Calu3 (cell line): ENCODE measurements at regions not wholly inside any gene's neighbourhood (a gene's known extent, or its start where the extent isn't known, plus 50 kb on each side); places are given as distances from the start of the nearest gene placed in this dataset.

ENCODE experiments used
- BruUV-seq: library from RNA; stranded (reverse); fragments of 400-500 nt; replicated peaks from 2 replicates; lab custom pipeline; 2021; lab: Mats Ljungman, UMichigan
- CTCF ChIA-PET: fragments of 300-600 bp; sonication (Branson Sonifier 250); formaldehyde crosslinking; loops from one replicate; lab custom pipeline; 2022; ENCODE audit warnings: antibody characterized with exemption; lab: Charles Lee
- DNase-seq: peaks from one replicate; pipeline ENCODE4 v3.0.0; 2022
- H3K27ac Mint-ChIP-seq: one replicate; pipeline ENCODE4 v1.8.0; 2022; ENCODE audit warnings: mixed read lengths; ENCODE audit not compliant: unreplicated experiment
- H3K27me3 Mint-ChIP-seq: one replicate; pipeline ENCODE4 v1.8.0; 2022; ENCODE audit warnings: mixed read lengths; ENCODE audit not compliant: unreplicated experiment
- H3K36me3 Mint-ChIP-seq: one replicate; pipeline ENCODE4 v1.8.0; 2022; ENCODE audit warnings: mild to moderate bottlenecking, moderate library complexity, mixed read lengths; ENCODE audit not compliant: insufficient read depth, unreplicated experiment
- H3K4me1 Mint-ChIP-seq: one replicate; pipeline ENCODE4 v1.8.0; 2022; ENCODE audit warnings: mild to moderate bottlenecking, low read depth, mixed read lengths; ENCODE audit not compliant: unreplicated experiment
- H3K4me3 Mint-ChIP-seq: one replicate; pipeline ENCODE4 v1.8.0; 2022; ENCODE audit warnings: mild to moderate bottlenecking, low read depth, moderate library complexity, mixed read lengths; ENCODE audit not compliant: unreplicated experiment
- H3K9me3 Mint-ChIP-seq: one replicate; pipeline ENCODE4 v1.8.0; 2022; ENCODE audit warnings: low read depth, mixed read lengths; ENCODE audit not compliant: unreplicated experiment
- intact Hi-C: fragments of 100-400 bp; cut with micrococcal nuclease; formaldehyde crosslinking; loops from one replicate; pipeline ENCODE4 v1.10.0; 2022; ENCODE audit not compliant: unreplicated experiment
- TF ChIP-seq, protein P1 (sequence below): fragments of 200-600 bp; IDR thresholded peaks from one replicate; pipeline ENCODE4 v1.8.0; 2022; ENCODE audit warnings: antibody characterized with exemption; ENCODE audit not compliant: unreplicated experiment

DNA sequence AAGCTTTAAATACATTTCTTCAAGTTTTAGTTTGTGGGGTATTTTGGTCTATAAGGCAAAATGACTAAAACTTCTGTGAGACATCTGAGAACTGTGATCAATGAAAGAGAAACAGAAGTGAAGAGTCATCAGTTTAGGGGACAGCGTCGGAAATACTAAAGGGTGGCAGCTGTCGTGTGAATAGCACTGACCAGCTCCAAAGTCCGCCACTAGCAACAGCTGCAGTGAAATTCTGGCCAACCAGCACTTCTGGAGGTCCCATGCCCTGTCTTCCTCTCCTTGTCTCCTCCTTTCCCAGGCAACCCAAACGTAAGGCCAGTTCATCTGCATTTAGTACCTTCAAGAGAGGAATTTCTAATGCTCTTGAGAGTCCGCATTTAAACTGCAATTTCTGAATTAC is 87.5 kb downstream of the DACT2 start:
- Mint-ChIP-seq H3K4me1 (no peaks in the 10 kb centered on the region), H3K9me3 (no peaks in the 10 kb centered on the region), H3K4me3 (no peak overlapping the region), H3K36me3 (no peaks in the 10 kb centered on the region), H3K27ac (no peak overlapping the region), H3K27me3 (peaks cover 27% of the 10 kb centered on the region)
- CTCF ChIA-PET, result no interaction called here
- TF ChIP-seq, protein P1, sequence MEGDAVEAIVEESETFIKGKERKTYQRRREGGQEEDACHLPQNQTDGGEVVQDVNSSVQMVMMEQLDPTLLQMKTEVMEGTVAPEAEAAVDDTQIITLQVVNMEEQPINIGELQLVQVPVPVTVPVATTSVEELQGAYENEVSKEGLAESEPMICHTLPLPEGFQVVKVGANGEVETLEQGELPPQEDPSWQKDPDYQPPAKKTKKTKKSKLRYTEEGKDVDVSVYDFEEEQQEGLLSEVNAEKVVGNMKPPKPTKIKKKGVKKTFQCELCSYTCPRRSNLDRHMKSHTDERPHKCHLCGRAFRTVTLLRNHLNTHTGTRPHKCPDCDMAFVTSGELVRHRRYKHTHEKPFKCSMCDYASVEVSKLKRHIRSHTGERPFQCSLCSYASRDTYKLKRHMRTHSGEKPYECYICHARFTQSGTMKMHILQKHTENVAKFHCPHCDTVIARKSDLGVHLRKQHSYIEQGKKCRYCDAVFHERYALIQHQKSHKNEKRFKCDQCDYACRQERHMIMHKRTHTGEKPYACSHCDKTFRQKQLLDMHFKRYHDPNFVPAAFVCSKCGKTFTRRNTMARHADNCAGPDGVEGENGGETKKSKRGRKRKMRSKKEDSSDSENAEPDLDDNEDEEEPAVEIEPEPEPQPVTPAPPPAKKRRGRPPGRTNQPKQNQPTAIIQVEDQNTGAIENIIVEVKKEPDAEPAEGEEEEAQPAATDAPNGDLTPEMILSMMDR, result no peak
- intact Hi-C loops, result no loop called here
- no peak for DNase-seq
- BruUV-seq, result no TSS peak

- TF ChIP-seq, protein P1, result no peak
- H3K4me1 Mint-ChIP-seq, result no peaks in the 10 kb centered on the region
- intact Hi-C loops, result no loop called here
- no peaks in the 10 kb centered on the region for H3K9me3 Mint-ChIP-seq
- no peak overlapping the region for H3K4me3 Mint-ChIP-seq
- CTCF ChIA-PET, result interaction anchor here (0.7 to 1.0 kb wide), 2 partner anchors 16 to 906 kb away, joined by 3 read pairs; no protein-coding TSS in a partner anchor
- DNase-seq, result no peak
- H3K27ac Mint-ChIP-seq, result no peak overlapping the region
- H3K36me3 Mint-ChIP-seq, result no peaks in the 10 kb centered on the region
- no TSS peak for BruUV-seq
- peaks cover 33% of the 10 kb centered on the region for H3K27me3 Mint-ChIP-seq
These were observed 88.1 kb downstream of the DACT2 start for GRCh38 chr6:168231393-168231957.

DNA sequence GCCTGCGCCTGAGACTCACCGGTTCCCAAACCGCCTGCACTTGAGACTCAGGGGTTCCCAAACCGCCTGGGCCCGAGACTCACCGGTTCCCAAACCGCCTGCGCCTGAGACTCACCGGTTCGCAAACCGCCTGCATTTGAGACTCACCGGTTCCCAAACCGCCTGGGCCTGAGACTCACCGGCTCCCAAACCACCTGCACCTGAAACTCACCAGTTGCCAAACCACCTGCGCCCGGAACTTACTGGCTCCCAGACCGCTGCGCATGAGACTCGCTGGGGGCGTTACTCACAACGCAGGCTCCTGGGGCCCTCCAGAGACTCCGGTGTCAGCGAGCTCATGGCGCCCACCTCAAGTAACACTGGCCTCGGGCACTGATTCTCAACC is 90.2 kb downstream of the DACT2 start:
- CTCF ChIA-PET, result no interaction called here
- Mint-ChIP-seq H3K4me3 (no peak overlapping the region), H3K27me3 (peaks cover 54% of the 10 kb centered on the region), H3K36me3 (no peaks in the 10 kb centered on the region), H3K9me3 (no peaks in the 10 kb centered on the region), H3K4me1 (no peaks in the 10 kb centered on the region), H3K27ac (no peak overlapping the region)
- TF ChIP-seq, protein P1, result no peak
- intact Hi-C loops, result no loop called here
- BruUV-seq, result no TSS peak
- no peak for DNase-seq

- TF ChIP-seq, protein P1, result no peak
- Mint-ChIP-seq H3K36me3 (no peaks in the 10 kb centered on the region), H3K4me1 (no peaks in the 10 kb centered on the region), H3K4me3 (no peak overlapping the region), H3K27me3 (peaks cover 60% of the 10 kb centered on the region), H3K9me3 (no peaks in the 10 kb centered on the region), H3K27ac (no peak overlapping the region)
- CTCF ChIA-PET, result no interaction called here
- DNase-seq, result no peak
- BruUV-seq, result no TSS peak
- intact Hi-C loops, result no loop called here
These were observed 90.8 kb downstream of the DACT2 start for GRCh38 chr6:168228676-168229367.
